Keratinocyte (primary cell): ENCODE measurements at regions not wholly inside any gene's neighbourhood (a gene's known extent, or its start where the extent isn't known, plus 50 kb on each side); places are given as distances from the start of the nearest gene placed in this dataset.

ENCODE experiments used
- DNase-seq: peaks from one replicate; pipeline ENCODE4 v3.0.0-alpha.2; 2011; ENCODE audit warnings: low read depth, missing footprints, low spot score
- FAIRE-seq: peaks from 2 replicates; lab custom pipeline; 2011; peaks lifted over from hg19 to GRCh38; lab: Jason Lieb, UNC
- H2AFZ ChIP-seq: 2 replicates; pipeline ENCODE4 v1.6.0; 2012; ENCODE audit warnings: low read length, control low read depth, inconsistent platforms; ENCODE audit not compliant: control insufficient read depth
- H3K27ac ChIP-seq: 2 replicates; pipeline ENCODE4 v1.5.1; 2011; ENCODE audit warnings: low read length; ENCODE audit not compliant: control insufficient read depth, insufficient read depth
- H3K27me3 ChIP-seq: 3 replicates; pipeline ENCODE4 v1.6.0; 2011; ENCODE audit warnings: low read length; ENCODE audit not compliant: control insufficient read depth, insufficient read depth; ENCODE audit errors: extremely low read depth
- H3K36me3 ChIP-seq, 2 experiments: 2 replicates in 1 of 2; 3 replicates in 1 of 2; pipeline ENCODE4 v1.5.1; 2011; ENCODE audit warnings: low read length in 2 of 2, mild to moderate bottlenecking in 1 of 2; ENCODE audit not compliant: control insufficient read depth in 2 of 2, insufficient read depth in 2 of 2; ENCODE audit errors: extremely low read depth in 1 of 2
- H3K4me1 ChIP-seq: 3 replicates; pipeline ENCODE4 v1.5.1; 2011; ENCODE audit warnings: low read length; ENCODE audit not compliant: control insufficient read depth, insufficient read depth; ENCODE audit errors: extremely low read depth
- H3K4me2 ChIP-seq: 3 replicates; pipeline ENCODE4 v1.6.0; 2011; ENCODE audit warnings: low read depth, low read length; ENCODE audit not compliant: control insufficient read depth, insufficient read depth; ENCODE audit errors: extremely low read depth
- H3K4me3 ChIP-seq, 3 experiments: fragments of 200-600 bp in 1 of 3; sonication (generic) in 1 of 3; 2 replicates in 2 of 3; 3 replicates in 1 of 3; pipeline ENCODE4 v1.5.1; 2011 to 2016; ENCODE audit warnings: low read length in 3 of 3, mild to moderate bottlenecking in 3 of 3, control low read depth in 2 of 3, inconsistent platforms in 1 of 3, low read depth in 1 of 3, mixed read lengths in 1 of 3, mixed run types in 1 of 3, moderate library complexity in 1 of 3; ENCODE audit not compliant: control insufficient read depth in 2 of 3, insufficient read depth in 2 of 3; ENCODE audit errors: extremely low read depth in 1 of 3
- H3K79me2 ChIP-seq: 2 replicates; pipeline ENCODE4 v1.6.0; 2012; ENCODE audit warnings: low read length; ENCODE audit not compliant: control insufficient read depth, insufficient read depth
- H3K9ac ChIP-seq: 3 replicates; pipeline ENCODE4 v1.6.0; 2011; ENCODE audit warnings: low read length; ENCODE audit not compliant: control insufficient read depth, insufficient read depth; ENCODE audit errors: extremely low read depth
- H3K9me1 ChIP-seq: 3 replicates; pipeline ENCODE4 v1.6.0; 2011; ENCODE audit warnings: low read length; ENCODE audit not compliant: control insufficient read depth, insufficient read depth; ENCODE audit errors: extremely low read depth
- H3K9me3 ChIP-seq: 2 replicates; pipeline ENCODE4 v1.5.1; 2012; ENCODE audit warnings: low read depth, low read length; ENCODE audit not compliant: control insufficient read depth
- H4K20me1 ChIP-seq: 3 replicates; pipeline ENCODE4 v1.6.0; 2011; ENCODE audit warnings: low read length; ENCODE audit not compliant: control insufficient read depth, insufficient read depth; ENCODE audit errors: extremely low read depth
- EZH2 ChIP-seq: IDR thresholded peaks from one replicate; pipeline ENCODE4 v1.6.1; 2012; ENCODE audit warnings: inconsistent platforms, mild to moderate bottlenecking, low read length, moderate library complexity
- dilution Hi-C: fragments of 300-500 bp; cut with MboI; formaldehyde crosslinking; loops from one replicate; pipeline ENCODE4 v1.7.0; 2020; ENCODE audit warnings: low sequenced_read_pairs; ENCODE audit not compliant: extremely low pct_ligation_motif_present
- TF ChIP-seq, protein P1 (sequence below), 3 experiments: IDR thresholded peaks in 1 of 3; conservative IDR thresholded peaks in 1 of 3; optimal IDR thresholded peaks in 1 of 3; 2 replicates in 2 of 3; 3 replicates in 1 of 3; pipeline versions ENCODE3 to v1.5.1; 2011; ENCODE audit warnings: low read length in 3 of 3, mild to moderate bottlenecking in 3 of 3, moderate library complexity in 2 of 3, control low read depth in 1 of 3, inconsistent platforms in 1 of 3; ENCODE audit not compliant: insufficient read depth in 2 of 3; ENCODE audit errors: extremely low read depth in 1 of 3

DNA sequence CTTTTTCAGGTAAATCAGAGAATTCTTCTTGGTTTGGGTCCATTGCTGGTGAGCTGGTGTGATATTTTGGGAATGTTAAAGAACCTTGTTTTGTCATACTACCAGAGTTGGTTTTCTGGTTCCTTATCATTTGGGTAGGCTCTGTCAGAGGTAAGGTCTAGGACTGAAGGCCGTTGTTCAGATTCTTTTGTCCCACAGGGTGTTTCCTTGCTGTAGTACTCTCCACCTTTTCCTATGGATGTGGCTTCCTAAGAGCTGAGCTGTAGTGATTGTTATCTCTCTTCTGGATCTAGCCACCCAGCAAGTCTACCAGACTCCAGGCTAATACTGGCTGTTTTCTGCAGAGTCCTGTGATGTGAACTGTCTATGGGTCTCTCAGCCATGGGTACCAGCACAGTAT, 367.5 kb upstream of the GATB start:
- no peak overlapping the region for H3K27ac ChIP-seq
- no peaks in the 10 kb centered on the region for H3K36me3 ChIP-seq
- no peaks in the 10 kb centered on the region for H4K20me1 ChIP-seq
- dilution Hi-C loops, result no loop called here
- no peak for FAIRE-seq
- no peaks in the 10 kb centered on the region for H3K4me1 ChIP-seq
- no peak for TF ChIP-seq EZH2
- TF ChIP-seq, protein P1, sequence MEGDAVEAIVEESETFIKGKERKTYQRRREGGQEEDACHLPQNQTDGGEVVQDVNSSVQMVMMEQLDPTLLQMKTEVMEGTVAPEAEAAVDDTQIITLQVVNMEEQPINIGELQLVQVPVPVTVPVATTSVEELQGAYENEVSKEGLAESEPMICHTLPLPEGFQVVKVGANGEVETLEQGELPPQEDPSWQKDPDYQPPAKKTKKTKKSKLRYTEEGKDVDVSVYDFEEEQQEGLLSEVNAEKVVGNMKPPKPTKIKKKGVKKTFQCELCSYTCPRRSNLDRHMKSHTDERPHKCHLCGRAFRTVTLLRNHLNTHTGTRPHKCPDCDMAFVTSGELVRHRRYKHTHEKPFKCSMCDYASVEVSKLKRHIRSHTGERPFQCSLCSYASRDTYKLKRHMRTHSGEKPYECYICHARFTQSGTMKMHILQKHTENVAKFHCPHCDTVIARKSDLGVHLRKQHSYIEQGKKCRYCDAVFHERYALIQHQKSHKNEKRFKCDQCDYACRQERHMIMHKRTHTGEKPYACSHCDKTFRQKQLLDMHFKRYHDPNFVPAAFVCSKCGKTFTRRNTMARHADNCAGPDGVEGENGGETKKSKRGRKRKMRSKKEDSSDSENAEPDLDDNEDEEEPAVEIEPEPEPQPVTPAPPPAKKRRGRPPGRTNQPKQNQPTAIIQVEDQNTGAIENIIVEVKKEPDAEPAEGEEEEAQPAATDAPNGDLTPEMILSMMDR (optimal IDR thresholded peaks at IDR 0.05 in 1 of 3, IDR thresholded peaks at IDR 0.05 in 1 of 3, conservative IDR thresholded peaks at IDR 0.05 in 1 of 3; ENCODE audit: extremely low read depth in 1 of 3, insufficient read depth in 2 of 3, low read length in 3 of 3), result no peak
- H3K27me3 ChIP-seq, result no peaks in the 10 kb centered on the region
- no peak overlapping the region for H3K4me3 ChIP-seq
- H3K9me1 ChIP-seq, result no peaks in the 10 kb centered on the region
- H3K9me3 ChIP-seq, result no peaks in the 10 kb centered on the region
- H2AFZ ChIP-seq, result no peak overlapping the region
- H3K4me2 ChIP-seq, result no peak overlapping the region
- no peaks in the 10 kb centered on the region for H3K79me2 ChIP-seq
- DNase-seq, result no peak
- H3K9ac ChIP-seq, result no peak overlapping the region

- H3K36me3 ChIP-seq, result no peaks in the 10 kb centered on the region
- no peaks in the 10 kb centered on the region for H3K9me1 ChIP-seq
- FAIRE-seq (no peak), DNase-seq (no peak)
- no peaks in the 10 kb centered on the region for H3K4me1 ChIP-seq
- H2AFZ ChIP-seq, result no peak overlapping the region
- dilution Hi-C loops, result no loop called here
- H3K4me2 ChIP-seq, result no peak overlapping the region
- no peak overlapping the region for H3K9ac ChIP-seq
- no peaks in the 10 kb centered on the region for H3K27me3 ChIP-seq
- no peaks in the 10 kb centered on the region for H4K20me1 ChIP-seq
- H3K79me2 ChIP-seq, result no peaks in the 10 kb centered on the region
- H3K9me3 ChIP-seq, result no peaks in the 10 kb centered on the region
- no peak overlapping the region for H3K4me3 ChIP-seq
- H3K27ac ChIP-seq, result no peak overlapping the region
- TF ChIP-seq, protein P1 (optimal IDR thresholded peaks at IDR 0.05 in 1 of 3, IDR thresholded peaks at IDR 0.05 in 1 of 3, conservative IDR thresholded peaks at IDR 0.05 in 1 of 3; ENCODE audit: extremely low read depth in 1 of 3, insufficient read depth in 2 of 3, low read length in 3 of 3), result no peak
- no peak for TF ChIP-seq EZH2
These were observed 365.4 kb upstream of the GATB start for GRCh38 chr4:152126238-152126637.
